Activated naive CD8-positive, alpha-beta T cell treated with anti-CD3 and anti-CD28 coated beads, Interleukin-2, amount 50 U/mL, for 24 hours (primary cell): ENCODE measurements at regions not wholly inside any gene's neighbourhood (a gene's known extent, or its start where the extent isn't known, plus 50 kb on each side); places are given as distances from the start of the nearest gene placed in this dataset.
A peak's percentile ranks its signal among the peaks of the same experiment; 100 is the strongest.

ENCODE experiments used
- ATAC-seq: fragments of 150-1000 bp; cut with Tn5 transposase; one replicate; pipeline ENCODE4 v1.10.0; 2021
- DNase-seq: peaks from one replicate; pipeline ENCODE4 v3.0.0; 2021
- H3K27ac Mint-ChIP-seq: one replicate; pipeline ENCODE4 v1.8.0; 2021; ENCODE audit warnings: mild to moderate bottlenecking, mixed read lengths
- H3K27me3 Mint-ChIP-seq: one replicate; pipeline ENCODE4 v1.8.0; 2021; ENCODE audit warnings: mixed read lengths
- H3K36me3 Mint-ChIP-seq: one replicate; pipeline ENCODE4 v1.8.0; 2021; ENCODE audit warnings: low read depth, mixed read lengths
- H3K4me1 Mint-ChIP-seq: one replicate; pipeline ENCODE4 v1.8.0; 2021; ENCODE audit warnings: mixed read lengths
- H3K4me3 Mint-ChIP-seq: one replicate; pipeline ENCODE4 v1.8.0; 2021; ENCODE audit warnings: mild to moderate bottlenecking, moderate library complexity, mixed read lengths
- H3K9me3 Mint-ChIP-seq: one replicate; pipeline ENCODE4 v1.8.0; 2021; ENCODE audit warnings: mixed read lengths

DNA sequence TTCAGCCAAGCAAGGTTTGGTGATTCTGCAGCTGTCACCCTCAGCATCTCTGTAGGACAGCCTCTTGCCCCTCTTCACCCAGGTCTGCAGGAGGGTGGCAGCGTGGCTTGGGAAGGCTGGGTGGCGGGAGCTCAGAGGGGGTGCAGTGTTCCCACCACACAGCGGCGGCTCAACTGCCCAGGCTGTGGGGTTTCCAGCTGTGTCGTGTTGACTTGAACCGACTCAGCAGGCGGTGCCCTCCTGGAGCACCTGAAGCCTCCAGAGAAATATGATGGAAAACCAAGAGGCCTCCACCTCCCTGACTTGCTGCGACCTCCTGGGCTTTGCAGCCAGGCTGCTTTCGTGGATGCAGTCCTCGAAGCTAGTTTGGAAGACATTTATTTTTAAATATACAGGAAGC lies 68.0 kb upstream of the KLF6 start:
- Mint-ChIP-seq H3K36me3 (no peaks in the 10 kb centered on the region), H3K4me3 (no peak overlapping the region), H3K4me1 (peaks cover 53% of the 10 kb centered on the region), H3K27ac (peak overlapping the region; percentile 39), H3K9me3 (peaks cover 13% of the 10 kb centered on the region), H3K27me3 (no peaks in the 10 kb centered on the region)
- ATAC-seq (no peak), DNase-seq (no peak)

DNA sequence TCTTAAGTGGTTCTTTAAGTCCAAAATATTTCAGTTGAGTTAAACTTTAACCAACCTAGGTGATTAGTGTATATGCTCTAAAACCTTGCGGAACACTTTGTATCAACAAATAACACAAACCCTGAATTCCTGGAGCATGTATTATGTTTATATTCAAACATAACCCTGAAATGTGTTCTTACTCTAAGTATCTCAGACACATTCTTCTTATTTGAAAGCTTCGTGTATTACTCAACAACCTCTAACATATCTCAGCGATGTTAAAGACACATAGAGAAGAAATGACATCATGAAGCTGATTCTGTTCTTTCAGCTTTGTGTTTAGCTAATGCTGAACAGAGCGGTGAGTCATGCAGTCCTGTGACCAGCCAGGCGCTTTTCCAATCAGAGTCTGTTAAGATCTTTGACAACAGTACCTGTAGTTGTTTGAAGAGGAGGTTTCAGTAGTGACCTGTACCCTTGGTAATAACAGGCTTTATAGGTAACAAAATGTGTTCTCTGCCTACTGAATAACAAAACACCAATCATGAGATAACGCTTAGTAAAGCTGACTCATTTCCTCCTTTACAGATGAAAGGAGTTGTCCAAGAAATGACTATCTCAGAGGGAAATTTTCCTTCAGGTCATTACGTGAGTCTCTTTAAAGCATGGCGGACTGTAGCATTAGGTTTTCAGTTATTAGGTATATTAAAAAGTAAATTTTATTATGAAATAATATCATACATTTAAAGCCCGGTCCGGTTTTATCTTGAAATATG lies 67.3 kb upstream of the KLF6 start:
- Mint-ChIP-seq H3K27me3 (no peaks in the 10 kb centered on the region), H3K4me1 (peaks cover 58% of the 10 kb centered on the region), H3K4me3 (peak overlapping the region; percentile 41)

DNA sequence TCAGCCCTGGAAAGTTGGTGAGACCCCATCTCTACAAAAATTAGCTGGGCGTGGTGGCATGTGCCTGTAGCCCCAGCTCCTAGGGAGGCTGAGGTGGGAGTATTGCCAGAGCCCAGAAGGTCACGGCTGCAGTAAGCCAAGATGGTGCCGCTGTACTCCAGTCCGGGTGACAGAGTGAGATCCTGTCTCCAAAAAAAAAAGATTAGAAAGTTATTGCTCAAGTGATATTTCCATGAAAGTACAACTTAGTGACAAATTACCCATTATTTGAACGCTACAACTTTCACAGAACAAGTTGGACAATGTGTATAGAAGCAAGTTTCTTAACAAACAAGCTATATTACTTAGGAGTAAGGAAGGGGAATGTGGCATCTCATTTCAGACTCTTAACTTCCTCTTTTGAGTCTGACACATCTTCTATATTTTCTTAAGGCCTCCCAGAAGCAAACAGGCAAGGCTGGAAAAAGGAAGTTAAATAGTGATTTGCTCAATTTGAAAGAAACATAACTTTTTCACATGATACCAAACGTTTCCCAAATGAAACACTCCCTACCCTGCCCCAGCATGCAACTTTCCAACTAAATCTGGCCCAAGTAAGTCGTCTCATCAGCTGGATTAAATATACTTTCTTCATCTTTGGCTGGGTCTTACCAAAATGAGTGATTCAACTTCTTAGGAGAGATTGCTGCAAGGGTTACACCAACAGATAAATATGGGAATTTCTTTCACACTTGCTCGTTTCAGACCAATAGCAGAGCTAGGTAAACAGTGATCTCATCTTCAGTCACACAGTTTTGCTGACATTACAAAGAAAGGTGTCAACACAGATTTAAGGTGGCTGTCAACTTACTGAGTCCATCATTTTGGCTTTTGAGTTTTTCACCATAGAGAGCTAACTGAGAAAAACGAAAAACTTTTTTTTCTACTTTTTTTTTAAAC lies 66.3 kb upstream of the KLF6 start:
- H3K4me3 Mint-ChIP-seq = peak overlapping the region; percentile 23
- H3K4me1 Mint-ChIP-seq = peaks cover 58% of the 10 kb centered on the region
- DNase-seq (no peak), ATAC-seq (no peak)
- H3K36me3 Mint-ChIP-seq = no peaks in the 10 kb centered on the region
- H3K27ac Mint-ChIP-seq = peak overlapping the region; percentile 91
- no peaks in the 10 kb centered on the region for H3K27me3 Mint-ChIP-seq
- H3K9me3 Mint-ChIP-seq = peaks cover 13% of the 10 kb centered on the region

More for the DNA sequence above, 67.3 kb upstream of the KLF6 start:
- no peaks in the 10 kb centered on the region for H3K36me3 Mint-ChIP-seq
- DNase-seq (peak; percentile 51), ATAC-seq (peak; percentile 96)
- peak overlapping the region; percentile 91 for H3K27ac Mint-ChIP-seq
- H3K9me3 Mint-ChIP-seq = peaks cover 13% of the 10 kb centered on the region

DNA sequence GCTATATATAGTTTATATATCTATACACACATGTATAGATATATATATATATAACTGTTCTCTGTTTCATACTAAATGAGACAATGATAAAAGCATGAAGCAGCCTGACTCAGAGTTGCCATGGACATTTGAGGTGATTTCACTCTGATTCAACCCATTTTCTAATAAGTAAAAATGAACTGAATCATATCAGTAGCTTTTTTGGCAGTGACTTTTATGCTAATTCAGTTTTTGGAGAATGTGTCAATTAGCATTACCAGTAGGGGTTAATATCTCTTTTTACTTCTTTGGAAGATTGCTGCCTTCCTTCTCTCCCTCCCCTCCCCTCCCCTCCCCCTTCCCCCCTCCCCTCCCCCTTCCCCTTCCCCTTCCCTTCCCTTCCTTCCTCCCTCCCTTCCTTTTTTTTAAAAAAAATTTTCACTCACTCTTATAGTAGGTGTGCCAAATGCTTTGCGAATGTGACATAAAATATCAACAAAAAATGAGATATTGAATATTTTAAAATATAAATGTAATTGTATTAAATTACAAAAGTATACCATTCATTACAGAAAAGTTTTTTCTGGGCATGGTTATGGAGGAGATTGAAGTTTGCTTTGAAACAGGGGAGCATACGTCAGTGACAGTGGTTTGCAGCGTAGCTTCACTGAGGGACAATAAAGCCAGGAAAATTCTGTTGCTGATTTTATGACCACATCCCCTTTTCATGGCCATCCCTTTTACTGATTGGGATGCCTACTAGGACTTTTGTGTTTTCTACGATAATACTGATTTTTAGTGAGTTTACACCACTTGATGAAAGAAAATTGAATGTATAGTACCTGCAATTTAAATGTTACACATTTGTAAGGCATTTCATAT lies 64.0 kb upstream of the KLF6 start:
- Mint-ChIP-seq H3K9me3 (peaks cover 13% of the 10 kb centered on the region), H3K4me3 (no peak overlapping the region), H3K36me3 (no peaks in the 10 kb centered on the region), H3K27ac (no peak overlapping the region), H3K27me3 (no peaks in the 10 kb centered on the region), H3K4me1 (peaks cover 56% of the 10 kb centered on the region)
- DNase-seq (no peak), ATAC-seq (peak; percentile 32)

DNA sequence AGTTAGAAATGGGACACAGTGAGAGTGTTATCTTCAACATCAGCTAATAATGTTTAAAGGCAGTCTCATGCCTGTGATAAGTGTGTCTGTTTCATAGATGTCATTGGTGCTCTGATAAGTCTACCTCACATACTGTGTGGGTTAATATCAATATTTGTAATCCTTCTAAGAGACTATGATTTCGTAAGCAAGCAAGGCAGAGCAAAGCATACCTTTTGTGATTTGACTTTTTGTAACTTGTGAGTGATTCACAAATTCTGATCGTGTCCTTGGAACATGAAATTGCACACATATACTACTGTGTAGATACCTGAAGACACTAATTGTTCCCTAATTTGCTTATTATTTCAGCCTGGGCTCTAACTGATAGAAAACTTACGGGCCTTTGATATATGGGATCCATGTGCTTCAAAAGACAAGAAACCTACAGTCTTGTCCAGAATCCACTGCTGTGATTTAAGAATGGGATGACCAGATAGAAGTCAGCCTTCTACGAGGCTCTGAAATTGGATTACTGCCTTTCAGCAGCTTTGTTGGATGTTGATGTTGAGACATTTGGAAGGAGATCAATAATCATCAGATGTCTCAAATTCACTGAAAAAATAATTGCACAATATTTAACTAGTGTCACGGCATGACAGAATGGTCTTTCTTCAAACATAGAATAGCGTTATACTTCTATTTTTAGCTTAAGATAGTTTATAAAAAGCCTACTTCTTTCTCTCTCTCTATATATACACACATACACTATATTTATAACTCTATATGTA lies 63.2 kb upstream of the KLF6 start:
- Mint-ChIP-seq H3K4me3 (no peak overlapping the region), H3K9me3 (peaks cover 13% of the 10 kb centered on the region), H3K36me3 (no peaks in the 10 kb centered on the region), H3K27me3 (no peaks in the 10 kb centered on the region), H3K4me1 (peaks cover 49% of the 10 kb centered on the region), H3K27ac (no peak overlapping the region)
- no peak for DNase-seq
- no peak for ATAC-seq

DNA sequence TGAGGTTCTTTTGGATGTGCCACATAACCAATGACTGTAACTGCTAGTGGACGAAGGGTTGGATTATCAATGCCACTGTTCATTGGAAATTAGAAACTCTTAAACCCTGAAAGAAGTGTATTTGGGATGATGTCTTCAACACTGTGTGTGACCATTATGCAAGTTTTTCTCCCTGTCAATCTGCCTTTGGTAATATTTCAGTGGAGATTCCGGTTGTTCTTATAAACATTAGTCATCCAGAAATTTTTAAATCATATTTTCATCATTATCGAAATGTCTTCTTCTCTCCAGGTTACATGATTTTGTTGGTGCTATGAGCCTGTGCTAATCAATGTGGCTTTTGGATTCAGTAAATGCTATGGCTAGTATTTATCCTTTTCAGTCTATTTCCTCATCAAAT lies 61.7 kb upstream of the KLF6 start:
- peaks cover 35% of the 10 kb centered on the region for H3K4me1 Mint-ChIP-seq
- H3K4me3 Mint-ChIP-seq = no peak overlapping the region
- H3K27ac Mint-ChIP-seq = no peak overlapping the region
- peaks cover 9% of the 10 kb centered on the region for H3K9me3 Mint-ChIP-seq
- no peaks in the 10 kb centered on the region for H3K36me3 Mint-ChIP-seq
- no peak for ATAC-seq
- no peaks in the 10 kb centered on the region for H3K27me3 Mint-ChIP-seq
- DNase-seq = no peak

DNA sequence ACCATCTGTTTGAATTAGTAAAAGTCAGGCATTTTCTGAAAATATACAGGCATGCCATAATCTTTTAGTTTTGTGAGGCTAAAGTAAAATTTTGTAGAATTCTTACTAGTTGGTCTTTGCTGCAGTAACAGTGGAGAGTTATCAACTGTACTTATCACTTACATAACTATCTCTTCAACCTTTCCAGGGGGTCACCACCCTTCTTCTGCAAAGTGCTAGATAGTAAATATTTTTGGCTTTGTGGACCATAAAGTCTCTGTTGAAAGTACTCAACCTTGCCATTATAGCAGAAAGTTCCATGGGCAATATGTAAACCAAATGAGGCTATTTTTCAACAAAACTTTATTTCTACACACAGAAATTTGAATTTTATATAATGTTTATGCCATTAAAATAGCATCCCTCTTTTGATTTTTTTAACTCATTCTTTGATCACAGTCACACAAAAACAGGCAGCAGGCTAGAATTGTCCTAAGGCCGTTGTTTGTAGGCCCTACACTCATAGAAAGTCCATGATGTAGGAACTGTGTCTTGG lies 59.5 kb upstream of the KLF6 start:
- H3K27me3 Mint-ChIP-seq = no peaks in the 10 kb centered on the region
- no peak overlapping the region for H3K4me3 Mint-ChIP-seq
- DNase-seq = no peak
- peaks cover 16% of the 10 kb centered on the region for H3K4me1 Mint-ChIP-seq
- H3K36me3 Mint-ChIP-seq = no peaks in the 10 kb centered on the region
- H3K27ac Mint-ChIP-seq = no peak overlapping the region
- H3K9me3 Mint-ChIP-seq = no peaks in the 10 kb centered on the region
- ATAC-seq = no peak

DNA sequence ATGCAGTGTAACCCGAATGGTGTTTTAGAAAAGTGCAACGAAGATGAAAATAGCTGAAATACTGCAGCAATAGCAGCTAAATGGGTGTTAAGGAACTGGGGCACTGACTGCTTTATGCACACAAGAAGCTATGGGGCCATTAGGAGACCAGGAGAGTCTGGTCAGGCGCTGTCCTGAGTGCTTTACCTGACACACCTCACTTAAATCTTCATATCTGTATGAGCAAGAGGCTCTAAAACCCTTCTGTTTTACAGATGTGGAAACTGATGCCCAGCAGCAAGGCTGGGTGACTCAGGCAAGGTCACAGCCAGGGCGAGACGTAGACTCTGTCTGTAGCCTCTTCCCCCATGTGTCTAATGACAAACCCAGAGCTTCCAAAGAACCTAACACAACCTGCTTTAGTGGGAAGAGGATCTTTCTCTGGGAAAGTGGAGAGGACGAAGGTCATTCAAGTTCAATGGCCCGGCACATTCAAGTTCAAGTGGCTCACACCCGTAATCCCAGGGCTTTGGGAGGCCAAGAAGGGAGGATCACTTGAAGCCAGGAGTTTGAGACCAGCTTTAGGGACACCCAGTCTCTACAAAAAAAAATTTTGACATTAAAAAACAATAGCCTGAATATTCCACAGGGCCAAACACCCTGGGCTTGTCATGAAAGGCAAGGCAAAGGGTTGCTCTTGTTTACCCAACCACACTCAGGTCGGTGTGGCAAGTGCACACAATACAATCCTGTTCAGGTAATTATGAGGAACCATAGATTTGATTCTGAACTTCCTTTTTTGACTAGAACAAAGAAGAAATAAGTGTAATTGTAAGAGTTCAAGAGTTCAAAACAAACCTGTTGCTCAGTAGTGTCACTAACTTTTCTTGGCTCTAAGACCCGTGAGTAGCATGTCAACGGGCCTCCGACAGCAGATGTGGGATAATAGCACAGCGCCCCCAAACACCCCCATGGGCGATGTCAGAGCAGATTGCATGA lies 53.7 kb upstream of the KLF6 start:
- no peak for ATAC-seq
- H3K27me3 Mint-ChIP-seq = no peaks in the 10 kb centered on the region
- no peaks in the 10 kb centered on the region for H3K9me3 Mint-ChIP-seq
- H3K36me3 Mint-ChIP-seq = no peaks in the 10 kb centered on the region
- H3K4me3 Mint-ChIP-seq = no peak overlapping the region
- no peak overlapping the region for H3K27ac Mint-ChIP-seq
- DNase-seq = no peak
- H3K4me1 Mint-ChIP-seq = peaks cover 36% of the 10 kb centered on the region

DNA sequence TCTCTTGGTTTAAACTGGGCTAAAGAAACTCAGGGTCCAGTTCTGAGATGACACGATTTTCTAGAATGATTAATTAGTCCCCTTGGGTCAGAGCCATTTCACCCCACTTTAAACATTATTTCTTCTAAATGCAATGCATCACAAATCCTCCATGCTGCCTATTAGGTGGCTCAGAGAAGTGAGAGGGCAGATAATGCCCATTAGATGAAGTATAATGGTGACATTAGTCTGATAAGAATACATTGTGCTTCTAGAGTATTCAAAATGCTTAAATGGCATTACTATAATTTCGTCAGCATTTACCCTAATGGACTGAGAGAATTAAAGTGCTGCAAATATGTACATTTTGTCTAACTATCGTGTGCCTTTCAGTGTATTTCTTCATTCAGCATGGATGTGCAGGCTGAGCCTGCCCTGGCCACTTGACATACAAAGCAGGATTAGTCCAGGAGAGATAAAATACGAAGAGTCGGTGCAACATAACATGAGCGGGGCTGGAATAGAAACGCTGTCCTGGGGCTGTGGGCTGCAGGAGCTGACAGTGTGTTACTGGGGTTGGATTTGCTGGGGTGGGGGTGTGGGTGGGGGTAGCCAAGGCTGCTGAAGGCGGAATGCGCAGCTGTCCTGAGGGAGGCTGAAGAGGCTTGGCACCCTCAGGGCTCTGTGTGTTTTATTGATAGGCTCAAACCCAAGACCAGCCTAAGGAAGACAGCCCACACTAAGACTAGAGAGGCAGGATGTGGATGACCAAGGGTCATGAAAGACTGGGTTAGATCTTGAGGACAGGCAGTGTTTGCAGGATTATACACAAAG lies 52.8 kb upstream of the KLF6 start:
- no peak for DNase-seq
- no peak overlapping the region for H3K4me3 Mint-ChIP-seq
- H3K9me3 Mint-ChIP-seq = no peaks in the 10 kb centered on the region
- ATAC-seq = no peak
- no peak overlapping the region for H3K27ac Mint-ChIP-seq
- no peaks in the 10 kb centered on the region for H3K27me3 Mint-ChIP-seq
- H3K4me1 Mint-ChIP-seq = peaks cover 36% of the 10 kb centered on the region
- H3K36me3 Mint-ChIP-seq = no peaks in the 10 kb centered on the region

DNA sequence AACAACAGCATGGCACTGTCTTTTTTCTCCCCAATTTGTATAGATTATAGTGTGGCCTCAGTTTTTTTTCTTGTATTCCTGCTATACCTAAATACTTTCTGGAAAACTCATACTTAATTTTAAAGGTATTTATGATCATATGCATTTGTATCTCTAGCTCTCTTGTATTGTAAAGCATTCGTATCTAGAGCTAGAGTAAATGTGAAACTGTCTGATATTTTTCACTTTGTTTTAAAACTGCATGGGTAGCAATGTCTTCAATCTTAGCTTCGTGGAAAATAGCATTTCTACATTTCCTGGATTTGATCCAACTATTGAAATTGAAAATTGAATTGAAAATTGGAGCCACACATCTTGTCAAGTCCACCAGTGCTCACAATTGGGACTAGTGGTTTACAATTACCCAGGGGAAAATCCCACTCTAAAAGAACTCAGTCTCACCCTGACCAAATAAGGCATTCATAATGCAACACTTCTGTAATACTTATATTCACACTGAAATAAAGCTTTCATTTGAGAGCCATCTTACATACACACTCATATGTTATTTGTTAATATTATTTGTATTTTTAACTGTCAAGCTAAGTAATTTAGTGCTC lies 51.3 kb upstream of the KLF6 start:
- DNase-seq (no peak), ATAC-seq (peak; percentile 89)
- H3K4me3 Mint-ChIP-seq = peak overlapping the region; percentile 21
- no peaks in the 10 kb centered on the region for H3K27me3 Mint-ChIP-seq
- no peaks in the 10 kb centered on the region for H3K9me3 Mint-ChIP-seq
- H3K36me3 Mint-ChIP-seq = no peaks in the 10 kb centered on the region
- H3K4me1 Mint-ChIP-seq = peaks cover 49% of the 10 kb centered on the region
- H3K27ac Mint-ChIP-seq = peak overlapping the region; percentile 83

DNA sequence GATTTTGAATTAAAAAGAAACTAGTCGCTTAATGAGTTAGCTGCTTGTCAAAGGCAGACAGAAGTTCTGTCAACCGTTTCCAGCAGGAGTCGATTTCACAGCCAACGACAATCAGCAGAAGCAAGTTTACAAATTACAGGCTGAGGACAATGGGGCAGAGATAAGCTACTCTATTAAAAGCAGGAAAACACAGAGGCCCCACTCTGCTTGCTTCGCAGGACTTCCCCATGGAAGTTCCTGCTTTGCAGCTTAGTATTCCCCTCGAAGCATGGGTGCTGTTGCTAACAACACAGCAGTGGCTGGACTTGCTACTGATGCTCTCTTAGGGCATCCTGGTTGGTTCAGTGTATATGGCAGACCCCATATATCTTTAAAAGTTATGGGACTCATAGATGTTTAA lies 50.8 kb upstream of the KLF6 start:
- ATAC-seq = peak; percentile 65
- H3K4me3 Mint-ChIP-seq = peak overlapping the region; percentile 21
- peak overlapping the region; percentile 83 for H3K27ac Mint-ChIP-seq
- no peaks in the 10 kb centered on the region for H3K27me3 Mint-ChIP-seq
- H3K4me1 Mint-ChIP-seq = peaks cover 49% of the 10 kb centered on the region
- no peaks in the 10 kb centered on the region for H3K36me3 Mint-ChIP-seq
- no peak for DNase-seq
- no peaks in the 10 kb centered on the region for H3K9me3 Mint-ChIP-seq

DNA sequence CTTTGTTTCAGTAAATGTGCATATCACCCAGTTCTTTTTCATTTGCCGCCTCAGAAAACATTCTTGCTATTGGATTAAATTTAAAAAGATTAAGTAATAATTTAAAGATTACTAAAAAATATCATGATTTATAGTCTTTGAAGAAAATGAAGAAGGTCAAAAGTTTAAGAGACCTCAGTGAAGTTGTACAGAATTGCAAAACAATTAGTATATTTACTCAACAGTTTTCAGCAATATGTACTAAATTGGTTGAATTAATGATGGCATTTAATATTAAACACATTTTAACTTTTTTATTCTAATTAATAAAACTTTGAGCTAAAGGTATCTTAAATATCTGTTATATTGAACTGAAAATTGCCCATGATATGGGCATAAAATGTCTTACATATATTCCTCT lies 49.9 kb upstream of the KLF6 start:
- ATAC-seq (no peak), DNase-seq (no peak)
- Mint-ChIP-seq H3K27ac (no peak overlapping the region), H3K36me3 (no peaks in the 10 kb centered on the region), H3K4me1 (peaks cover 55% of the 10 kb centered on the region), H3K9me3 (no peaks in the 10 kb centered on the region), H3K27me3 (no peaks in the 10 kb centered on the region), H3K4me3 (no peak overlapping the region)
